Peyer's patch (tissue), 4 donors: ENCODE measurements at regions not wholly inside any gene's neighbourhood (a gene's known extent, or its start where the extent isn't known, plus 50 kb on each side); places are given as distances from the start of the nearest gene placed in this dataset.

ENCODE experiments used
- POLR2A ChIP-seq, 2 donors: fragments of 450-650 bp; IDR thresholded peaks; one replicate each; pipeline ENCODE4 v1.5.1; 2017; ENCODE audit warnings: antibody characterized with exemption in 2 of 2, mild to moderate bottlenecking in 2 of 2, moderate library complexity in 2 of 2
- TF ChIP-seq, protein P1 (sequence below), 6 experiments: fragments of 450-650 bp in 4 of 6; fragments of 200-600 bp in 2 of 6; sonication (generic) in 1 of 6; IDR thresholded peaks; one replicate each; pipeline ENCODE4 v1.5.1; 2017 to 2019; ENCODE audit warnings: antibody characterized with exemption in 6 of 6, mild to moderate bottlenecking in 3 of 6, moderate library complexity in 1 of 6

DNA sequence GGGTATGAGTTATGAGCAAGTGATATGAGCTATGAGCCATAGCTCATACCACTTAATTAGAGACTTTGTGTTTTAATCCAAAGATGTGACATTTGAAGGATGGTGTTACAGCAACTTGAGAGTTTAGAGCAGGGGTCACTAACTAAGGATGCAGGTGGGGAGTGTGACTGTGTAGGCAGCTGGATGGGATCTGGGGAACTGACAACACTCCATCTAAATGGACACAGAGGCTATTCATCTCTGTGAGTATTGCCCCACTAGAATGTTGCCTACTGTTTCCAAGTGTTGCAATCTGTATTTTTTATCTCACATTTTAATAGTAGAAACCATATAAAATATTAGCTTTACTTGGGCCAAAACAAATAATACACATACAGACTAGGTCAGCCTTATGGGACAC is 488.1 kb upstream of the DAB2 start:
- TF ChIP-seq, protein P1, sequence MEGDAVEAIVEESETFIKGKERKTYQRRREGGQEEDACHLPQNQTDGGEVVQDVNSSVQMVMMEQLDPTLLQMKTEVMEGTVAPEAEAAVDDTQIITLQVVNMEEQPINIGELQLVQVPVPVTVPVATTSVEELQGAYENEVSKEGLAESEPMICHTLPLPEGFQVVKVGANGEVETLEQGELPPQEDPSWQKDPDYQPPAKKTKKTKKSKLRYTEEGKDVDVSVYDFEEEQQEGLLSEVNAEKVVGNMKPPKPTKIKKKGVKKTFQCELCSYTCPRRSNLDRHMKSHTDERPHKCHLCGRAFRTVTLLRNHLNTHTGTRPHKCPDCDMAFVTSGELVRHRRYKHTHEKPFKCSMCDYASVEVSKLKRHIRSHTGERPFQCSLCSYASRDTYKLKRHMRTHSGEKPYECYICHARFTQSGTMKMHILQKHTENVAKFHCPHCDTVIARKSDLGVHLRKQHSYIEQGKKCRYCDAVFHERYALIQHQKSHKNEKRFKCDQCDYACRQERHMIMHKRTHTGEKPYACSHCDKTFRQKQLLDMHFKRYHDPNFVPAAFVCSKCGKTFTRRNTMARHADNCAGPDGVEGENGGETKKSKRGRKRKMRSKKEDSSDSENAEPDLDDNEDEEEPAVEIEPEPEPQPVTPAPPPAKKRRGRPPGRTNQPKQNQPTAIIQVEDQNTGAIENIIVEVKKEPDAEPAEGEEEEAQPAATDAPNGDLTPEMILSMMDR (IDR thresholded peaks at IDR 0.05) = no peak
- no peak for TF ChIP-seq POLR2A (IDR thresholded peaks at IDR 0.05)
